ENCODE measurements at regions not wholly inside any gene's neighbourhood (a gene's known extent, or its start where the extent isn't known, plus 50 kb on each side); places are given as distances from the start of the nearest gene placed in this dataset.

- H3K4me1 ChIP-seq (replicated peaks), result no peaks in the 10 kb centered on the region
- no peak for TF ChIP-seq CTCF (IDR thresholded peaks at IDR 0.05)
- TF ChIP-seq POLR2AphosphoS5 (IDR thresholded peaks at IDR 0.05), result no peak
- TF ChIP-seq POLR2A (IDR thresholded peaks at IDR 0.05), result no peak
- H3K27ac ChIP-seq, result no peak overlapping the region
- H3K4me3 ChIP-seq, result no peak overlapping the region
- intact Hi-C loops (cut with DNase I), result no loop called here
- H3K9me3 ChIP-seq, result no peaks in the 10 kb centered on the region
- no peaks in the 10 kb centered on the region for H3K36me3 ChIP-seq
- WGBS, result 35% methylated on average over 5 of the region's 5 CpGs
- DNase-seq (ENCODE audit: low spot score), result peak; percentile 0
- H3K27me3 ChIP-seq (replicated peaks; ENCODE audit: insufficient read depth), result no peaks in the 10 kb centered on the region
Measured at GRCh38 chr5:3251784-3252183, 343.8 kb upstream of the IRX1 start.

GRCh38 chr5:3249401-3249800, 346.2 kb upstream of the IRX1 start:
- Histone ChIP-seq H3K4me3 (no peak overlapping the region), H3K36me3 (no peaks in the 10 kb centered on the region), H3K9me3 (no peaks in the 10 kb centered on the region), H3K4me1 (replicated peaks) (no peaks in the 10 kb centered on the region), H3K27me3 (replicated peaks; ENCODE audit: insufficient read depth) (no peaks in the 10 kb centered on the region), H3K27ac (no peak overlapping the region)
- DNase-seq (ENCODE audit: low spot score), result no peak
- intact Hi-C loops (cut with DNase I), result no loop called here
- no peak for TF ChIP-seq CTCF (IDR thresholded peaks at IDR 0.05)
- no peak for TF ChIP-seq POLR2AphosphoS5 (IDR thresholded peaks at IDR 0.05)
- TF ChIP-seq POLR2A (IDR thresholded peaks at IDR 0.05), result no peak
- WGBS, result 62% methylated on average over 2 of the region's 2 CpGs

- Histone ChIP-seq H3K27ac (no peak overlapping the region), H3K27me3 (replicated peaks; ENCODE audit: insufficient read depth) (no peaks in the 10 kb centered on the region), H3K4me3 (no peak overlapping the region), H3K36me3 (no peaks in the 10 kb centered on the region), H3K9me3 (no peaks in the 10 kb centered on the region), H3K4me1 (replicated peaks) (no peaks in the 10 kb centered on the region)
- 95% methylated on average over 11 of the region's 11 CpGs for WGBS
- intact Hi-C loops (cut with DNase I), result no loop called here
- DNase-seq (ENCODE audit: low spot score), result no peak
- TF ChIP-seq POLR2A (IDR thresholded peaks at IDR 0.05) (no peak), POLR2AphosphoS5 (IDR thresholded peaks at IDR 0.05) (no peak), CTCF (IDR thresholded peaks at IDR 0.05) (no peak)
Measured at GRCh38 chr5:3237276-3237868, 358.3 kb upstream of the IRX1 start.

GRCh38 chr5:3234566-3234965, 361.1 kb upstream of the IRX1 start:
- H3K27ac ChIP-seq, result no peak overlapping the region
- WGBS, result 77% methylated on average over 9 of the region's 9 CpGs
- H3K9me3 ChIP-seq, result no peaks in the 10 kb centered on the region
- TF ChIP-seq POLR2A (IDR thresholded peaks at IDR 0.05) (no peak), CTCF (IDR thresholded peaks at IDR 0.05) (no peak), POLR2AphosphoS5 (IDR thresholded peaks at IDR 0.05) (no peak)
- H3K4me1 ChIP-seq (replicated peaks), result no peaks in the 10 kb centered on the region
- no peak for DNase-seq (ENCODE audit: low spot score)
- no peaks in the 10 kb centered on the region for H3K27me3 ChIP-seq (replicated peaks; ENCODE audit: insufficient read depth)
- no peak overlapping the region for H3K4me3 ChIP-seq
- intact Hi-C loops (cut with DNase I), result no loop called here
- H3K36me3 ChIP-seq, result no peaks in the 10 kb centered on the region

- TF ChIP-seq POLR2AphosphoS5 (IDR thresholded peaks at IDR 0.05) (no peak), CTCF (IDR thresholded peaks at IDR 0.05) (no peak), POLR2A (IDR thresholded peaks at IDR 0.05) (no peak)
- 84% methylated on average over 10 of the region's 10 CpGs for WGBS
- no peak for DNase-seq (ENCODE audit: low spot score)
- Histone ChIP-seq H3K9me3 (no peaks in the 10 kb centered on the region), H3K36me3 (no peaks in the 10 kb centered on the region), H3K4me3 (no peak overlapping the region), H3K4me1 (replicated peaks) (no peaks in the 10 kb centered on the region), H3K27me3 (replicated peaks; ENCODE audit: insufficient read depth) (no peaks in the 10 kb centered on the region), H3K27ac (no peak overlapping the region)
- intact Hi-C loops (cut with DNase I), result no loop called here
Measured at GRCh38 chr5:3230941-3231340, 364.7 kb upstream of the IRX1 start.
